Fibroblast of pulmonary artery (primary cell): ENCODE measurements at regions not wholly inside any gene's neighbourhood (a gene's known extent, or its start where the extent isn't known, plus 50 kb on each side); places are given as distances from the start of the nearest gene placed in this dataset.

Experiments
- DNase-seq: peaks from one replicate; pipeline ENCODE4 v3.0.0-alpha.2; 2010; ENCODE audit warnings: low read depth
- H3K4me3 ChIP-seq: replicated peaks from 2 replicates; pipeline ENCODE4 v1.5.1; 2011; ENCODE audit warnings: low read depth, mild to moderate bottlenecking, control low read depth, low read length, moderate library complexity
- TF ChIP-seq, protein P1 (sequence below): IDR thresholded peaks from 2 replicates; pipeline ENCODE4 v1.5.1; 2011; ENCODE audit warnings: mild to moderate bottlenecking, control low read depth, low read length, inconsistent platforms; ENCODE audit errors: missing control alignments

DNA sequence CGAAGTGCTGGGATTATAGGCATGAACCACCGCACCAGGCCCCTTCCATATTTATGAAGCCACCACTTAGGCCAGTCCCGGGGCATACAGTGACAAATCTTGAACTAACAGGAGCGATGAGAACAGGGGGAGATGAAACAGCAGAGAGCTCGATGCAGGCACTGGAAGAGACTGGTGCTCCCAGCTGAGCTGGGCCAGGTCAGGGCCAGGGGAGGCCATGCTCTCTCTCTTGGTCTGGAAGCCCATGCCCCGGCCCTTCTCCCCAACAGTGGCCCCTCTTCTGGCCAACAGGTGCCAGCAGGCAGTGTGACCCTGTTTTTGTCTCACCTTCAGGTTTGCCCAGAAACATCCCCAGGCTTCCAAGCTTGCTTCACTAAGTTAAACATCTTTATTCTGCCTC lies 269.9 kb upstream of the C1orf174 start:
- H3K4me3 ChIP-seq, result no peak overlapping the region
- TF ChIP-seq, protein P1, sequence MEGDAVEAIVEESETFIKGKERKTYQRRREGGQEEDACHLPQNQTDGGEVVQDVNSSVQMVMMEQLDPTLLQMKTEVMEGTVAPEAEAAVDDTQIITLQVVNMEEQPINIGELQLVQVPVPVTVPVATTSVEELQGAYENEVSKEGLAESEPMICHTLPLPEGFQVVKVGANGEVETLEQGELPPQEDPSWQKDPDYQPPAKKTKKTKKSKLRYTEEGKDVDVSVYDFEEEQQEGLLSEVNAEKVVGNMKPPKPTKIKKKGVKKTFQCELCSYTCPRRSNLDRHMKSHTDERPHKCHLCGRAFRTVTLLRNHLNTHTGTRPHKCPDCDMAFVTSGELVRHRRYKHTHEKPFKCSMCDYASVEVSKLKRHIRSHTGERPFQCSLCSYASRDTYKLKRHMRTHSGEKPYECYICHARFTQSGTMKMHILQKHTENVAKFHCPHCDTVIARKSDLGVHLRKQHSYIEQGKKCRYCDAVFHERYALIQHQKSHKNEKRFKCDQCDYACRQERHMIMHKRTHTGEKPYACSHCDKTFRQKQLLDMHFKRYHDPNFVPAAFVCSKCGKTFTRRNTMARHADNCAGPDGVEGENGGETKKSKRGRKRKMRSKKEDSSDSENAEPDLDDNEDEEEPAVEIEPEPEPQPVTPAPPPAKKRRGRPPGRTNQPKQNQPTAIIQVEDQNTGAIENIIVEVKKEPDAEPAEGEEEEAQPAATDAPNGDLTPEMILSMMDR, result no peak
- DNase-seq, result no peak

DNA sequence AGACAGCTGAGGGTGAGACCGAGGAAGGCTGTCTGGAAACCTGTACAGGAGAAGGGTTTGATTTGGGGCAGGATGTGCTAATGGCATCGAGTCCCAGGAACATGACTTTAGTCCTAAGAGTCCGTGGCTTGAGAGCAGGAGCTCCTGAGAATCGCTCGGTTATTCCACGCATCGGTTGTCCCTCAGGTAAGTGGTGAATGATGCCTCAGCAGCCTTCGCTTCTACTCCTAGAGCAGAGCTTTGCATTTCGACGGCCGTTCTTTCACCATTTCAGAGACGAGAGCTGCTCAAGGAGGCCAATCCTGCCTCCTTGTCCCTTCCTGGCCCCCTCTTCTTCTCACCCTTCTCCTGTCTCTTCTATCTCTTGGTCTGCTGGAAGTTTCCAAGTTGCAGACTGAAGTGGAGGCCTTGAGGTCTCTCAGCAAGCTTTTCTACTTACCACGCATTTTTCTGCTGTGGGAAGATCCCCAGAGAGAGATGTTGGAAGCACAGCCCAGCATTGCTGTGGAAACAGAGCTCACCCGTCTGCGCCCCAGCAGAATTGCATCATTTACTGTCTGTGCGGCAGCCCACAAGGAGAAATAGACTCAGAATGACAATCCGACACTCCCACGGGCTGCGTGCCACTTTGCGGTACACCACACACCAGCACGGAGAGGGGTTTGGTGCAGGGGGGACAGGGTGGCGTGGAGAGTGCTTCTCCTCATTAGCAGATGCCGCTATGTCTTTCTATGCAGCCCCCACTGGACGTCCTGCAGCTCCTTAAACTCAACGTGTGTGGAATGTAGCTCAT lies 270.7 kb upstream of the C1orf174 start:
- no peak overlapping the region for H3K4me3 ChIP-seq
- DNase-seq, result no peak
- TF ChIP-seq, protein P1, result no peak

DNA sequence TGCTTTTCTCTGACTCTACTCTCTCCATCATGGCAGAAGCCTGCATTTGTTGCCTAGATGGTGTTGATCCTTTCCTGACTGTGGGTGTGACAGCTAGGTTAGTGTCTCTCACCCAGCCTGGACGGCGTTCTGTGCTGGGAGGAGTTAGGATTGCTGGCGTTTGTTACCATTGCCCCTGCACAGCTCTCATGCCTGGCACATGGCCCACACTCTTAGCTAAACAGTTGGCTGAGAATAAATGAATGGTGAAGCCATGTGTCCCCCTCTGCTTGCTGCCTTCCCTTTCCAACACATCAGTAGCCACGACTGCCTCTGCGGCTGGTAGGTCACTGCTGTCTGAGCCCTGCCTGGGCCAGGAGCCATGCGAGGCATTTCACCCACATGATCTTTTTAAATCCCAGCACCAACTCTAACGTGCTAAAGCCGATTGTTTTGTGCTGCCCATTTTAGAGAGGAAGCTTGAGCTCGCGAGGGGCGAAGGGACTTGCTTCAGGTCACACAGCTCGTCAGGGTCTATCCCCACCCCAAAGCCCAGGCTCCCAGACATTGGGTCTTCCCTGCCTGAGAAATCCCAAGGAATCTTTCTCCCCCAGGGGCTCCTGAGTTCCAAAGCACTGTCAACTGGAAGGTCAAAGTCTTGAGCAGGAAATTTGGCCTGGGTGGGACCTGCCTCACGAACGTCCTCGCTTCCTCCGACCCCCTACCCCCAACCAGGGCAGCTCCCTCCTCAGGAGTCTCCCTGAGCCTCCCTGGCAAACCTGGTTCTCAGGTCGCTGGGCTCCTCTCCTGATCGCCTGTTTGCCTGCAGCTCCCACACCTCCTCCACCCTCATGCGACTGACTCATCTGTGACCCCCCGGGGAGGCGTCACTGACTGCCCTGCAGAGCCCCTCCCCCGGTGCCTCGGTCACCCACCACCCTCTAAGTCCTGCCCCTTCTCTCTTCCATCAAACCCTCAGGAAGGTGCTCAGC lies 271.7 kb upstream of the C1orf174 start:
- no peak for DNase-seq
- no peak overlapping the region for H3K4me3 ChIP-seq
- TF ChIP-seq, protein P1, result no peak

DNA sequence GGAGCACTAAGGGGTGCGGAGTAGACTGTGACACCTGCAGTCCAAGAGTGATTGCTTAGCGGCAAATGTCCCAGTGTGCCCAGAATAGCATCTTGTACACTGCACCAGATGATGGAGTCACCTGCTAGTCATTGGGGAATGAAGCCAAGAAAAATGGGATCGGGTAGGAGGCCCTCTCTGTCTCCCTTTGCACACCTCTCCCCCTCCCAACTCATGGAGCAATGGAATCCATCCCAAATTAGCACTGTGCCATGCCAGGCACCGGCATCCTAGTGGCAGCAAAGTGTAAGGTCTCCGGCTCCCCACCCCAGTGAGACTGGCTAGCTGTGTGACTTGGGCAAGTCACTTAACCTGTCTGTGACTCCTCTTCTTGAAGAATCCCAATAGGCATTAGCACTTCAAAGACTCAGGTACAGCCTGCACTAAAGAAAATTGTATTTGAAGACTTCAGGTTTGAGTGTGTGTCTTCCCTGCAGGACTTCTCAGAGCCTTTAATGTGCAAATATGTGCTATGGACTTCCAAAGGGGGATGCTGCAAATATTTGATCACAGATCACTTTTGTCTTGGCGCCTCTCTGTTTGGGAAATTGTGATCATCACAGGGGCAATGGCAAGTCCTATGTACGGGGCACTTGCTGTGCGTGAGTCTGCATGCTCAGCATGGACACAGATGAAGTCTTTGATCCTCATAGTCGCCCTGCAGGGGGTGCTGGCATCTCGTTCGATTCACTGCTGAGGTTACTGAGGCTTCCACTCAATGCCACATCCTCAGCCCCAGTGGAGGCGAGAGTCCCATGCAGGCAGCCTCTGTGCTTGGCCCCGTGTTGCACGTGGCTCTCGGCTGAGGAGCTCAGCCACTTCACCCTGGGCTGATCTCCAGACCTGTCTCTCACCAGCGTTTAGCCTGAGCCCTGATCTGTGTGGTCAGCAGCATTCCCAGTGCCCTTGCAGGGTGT lies 272.9 kb upstream of the C1orf174 start:
- TF ChIP-seq, protein P1, result no peak
- H3K4me3 ChIP-seq, result no peak overlapping the region
- no peak for DNase-seq

DNA sequence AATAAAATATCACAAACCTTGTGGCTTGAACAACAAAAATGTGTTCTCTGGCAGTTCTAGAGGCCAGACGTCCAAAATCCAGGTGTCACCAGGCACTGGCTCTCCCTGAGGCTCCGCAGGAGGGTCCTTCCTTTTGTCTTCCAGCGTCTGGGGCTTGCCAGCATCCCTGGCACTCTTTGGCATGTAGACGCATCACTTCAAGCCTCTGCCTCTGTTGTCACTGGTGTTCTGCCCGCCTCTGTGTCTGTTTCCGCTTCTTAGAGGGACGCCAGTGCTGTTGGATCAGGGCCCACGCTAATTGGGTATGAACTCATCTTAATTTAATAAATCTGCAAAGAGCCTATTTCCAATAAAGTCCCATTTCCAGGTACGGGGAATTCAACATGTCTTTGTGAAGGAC lies 273.7 kb upstream of the C1orf174 start:
- DNase-seq, result no peak
- H3K4me3 ChIP-seq, result no peak overlapping the region
- TF ChIP-seq, protein P1, result no peak
